ENCODE measurements at regions not wholly inside any gene's neighbourhood (a gene's known extent, or its start where the extent isn't known, plus 50 kb on each side); places are given as distances from the start of the nearest gene placed in this dataset.
"Not testable (repeated sequence)": the region's sequence is repeated elsewhere in the genome, so short reads cannot be mapped to it uniquely, and the experiment has no call there.

DNA sequence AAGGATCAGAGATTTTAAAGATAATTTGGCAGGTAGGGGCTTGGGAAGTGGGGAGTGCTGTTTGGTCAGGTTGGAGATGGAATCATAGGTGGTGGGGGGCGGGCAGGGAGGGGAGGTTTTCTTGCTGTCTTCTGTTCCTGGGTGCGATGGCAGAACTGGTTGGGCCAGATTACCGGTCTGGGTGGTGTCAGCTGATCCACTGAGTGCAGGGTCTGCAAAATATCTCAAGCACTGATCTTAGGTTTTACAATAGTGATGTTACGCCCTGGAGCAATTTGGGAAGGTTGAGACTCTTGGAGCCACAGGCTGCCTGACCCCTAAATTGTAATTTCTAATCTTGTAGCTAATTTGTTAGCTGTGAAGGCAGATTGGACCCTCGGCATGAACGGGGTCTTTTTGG lies 78.0 kb upstream of the PARP8 start:
- DNase-seq (ENCODE audit: low read depth in 1 of 2, low spot score in 1 of 2): not testable (repeated sequence)

DNA sequence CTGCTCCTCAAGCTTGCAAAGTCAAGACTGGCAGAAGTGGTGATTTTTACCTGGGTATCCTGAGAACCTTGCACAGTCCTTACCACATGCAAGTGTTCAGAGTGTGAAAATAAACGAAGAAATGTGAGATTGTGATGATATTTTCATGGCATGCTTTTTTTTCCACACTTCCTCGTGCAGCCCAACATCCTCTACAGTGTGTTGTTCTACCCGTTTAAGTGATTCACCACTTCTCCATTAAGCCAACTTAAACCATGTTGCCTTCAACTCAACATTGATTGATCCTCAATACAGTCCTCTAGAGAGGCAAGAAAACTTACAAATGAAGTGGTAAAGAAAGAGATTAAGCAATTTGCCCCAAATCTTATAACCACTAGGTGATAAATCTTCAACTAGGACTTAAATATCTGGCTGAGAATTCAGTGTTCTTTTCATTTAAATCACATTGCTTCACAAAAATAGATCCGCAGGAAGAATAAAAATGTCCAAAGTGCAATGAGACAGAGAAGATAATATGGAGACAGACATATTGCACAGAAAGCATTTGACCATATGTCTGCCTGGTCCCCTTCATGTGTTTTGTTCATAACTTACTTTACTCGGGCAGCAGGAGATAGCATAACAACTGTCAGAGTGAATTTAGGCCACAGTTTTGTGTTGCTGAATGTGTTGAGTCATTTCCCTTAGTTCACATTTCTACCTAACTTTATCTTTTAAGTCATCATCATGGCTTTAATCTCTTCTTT lies 75.8 kb upstream of the PARP8 start:
- not testable (repeated sequence) for DNase-seq (ENCODE audit: low read depth in 1 of 2, low spot score in 1 of 2)

DNA sequence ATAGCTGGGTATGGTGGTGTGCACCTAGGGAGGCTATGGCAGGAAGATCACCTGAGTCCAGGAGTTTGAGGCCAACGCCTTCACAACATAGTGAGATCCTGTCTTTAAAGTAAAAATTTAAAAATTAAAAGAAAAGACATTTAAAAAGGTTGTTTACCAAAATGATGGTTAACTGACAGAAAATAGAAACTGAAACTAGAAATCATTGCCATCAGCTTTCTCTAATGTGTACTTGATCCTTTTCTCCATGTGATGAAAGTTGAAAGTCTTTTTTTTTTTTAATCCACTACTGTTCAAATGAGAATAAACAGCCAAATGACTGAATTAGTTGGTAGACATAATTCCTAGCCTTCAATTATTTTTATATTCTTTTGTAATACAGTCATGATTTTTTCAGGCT lies 75.1 kb upstream of the PARP8 start:
- not testable (repeated sequence) for DNase-seq (ENCODE audit: low read depth in 1 of 2, low spot score in 1 of 2)

DNA sequence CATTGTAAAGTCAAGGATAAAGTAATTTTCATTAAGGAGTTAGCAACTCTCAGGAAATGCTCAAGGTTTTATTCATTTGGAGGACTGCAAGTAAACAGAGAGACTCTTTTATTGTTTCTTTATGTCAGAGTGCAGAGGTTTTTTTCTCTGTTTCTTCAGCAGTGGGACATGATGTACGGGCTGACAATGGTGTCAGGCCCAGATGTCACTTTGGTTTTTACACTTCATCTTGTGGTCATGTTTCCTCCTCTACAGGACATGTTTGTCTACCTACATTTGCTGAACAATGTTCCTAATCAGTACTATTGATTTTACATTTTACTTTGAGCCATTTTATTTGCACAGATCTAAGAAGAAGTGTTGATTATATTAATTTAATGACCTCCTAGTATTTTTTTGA lies 72.8 kb upstream of the PARP8 start:
- no peak for DNase-seq (ENCODE audit: low read depth in 1 of 2, low spot score in 1 of 2)

DNA sequence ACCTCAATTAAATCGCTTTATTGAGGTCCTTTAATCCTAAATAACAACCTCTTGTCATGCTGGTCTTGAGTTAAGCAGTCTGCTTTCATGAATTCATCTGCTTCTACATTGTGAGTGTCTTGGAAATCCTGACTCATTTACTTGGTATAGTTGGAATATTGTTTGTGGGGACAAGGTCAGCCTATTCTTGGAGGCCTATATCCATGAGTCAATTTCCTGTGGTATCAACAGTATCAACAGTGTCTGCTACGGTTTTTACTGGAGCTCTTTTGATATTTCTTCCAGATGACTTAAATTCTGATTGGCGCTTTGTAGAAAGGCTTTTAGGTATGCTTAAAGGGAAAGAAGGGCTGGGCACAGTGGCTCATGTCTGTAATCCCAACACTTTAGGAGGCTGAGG lies 71.2 kb upstream of the PARP8 start:
- no peak for DNase-seq (ENCODE audit: low read depth in 1 of 2, low spot score in 1 of 2)

DNA sequence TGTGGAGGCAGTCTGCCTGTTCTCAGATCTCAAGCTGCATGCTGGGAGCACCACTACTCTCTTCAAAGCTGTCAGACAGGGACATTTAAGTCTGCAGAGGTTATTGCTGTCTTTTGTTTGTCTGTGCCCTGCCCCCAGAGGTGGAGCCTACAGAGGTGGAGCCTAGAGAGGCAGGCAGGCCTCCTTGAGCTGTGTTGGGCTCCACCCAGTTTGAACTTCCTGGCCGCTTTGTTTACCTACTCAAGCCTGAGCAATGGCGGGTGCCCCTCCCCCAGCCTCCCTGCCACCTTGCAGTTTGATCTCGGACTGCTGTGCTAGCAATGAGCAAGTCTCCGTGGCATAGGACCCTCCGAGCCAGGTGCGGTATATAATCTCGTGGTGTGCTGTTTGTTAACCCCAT lies 64.9 kb upstream of the PARP8 start:
- not testable (repeated sequence) for DNase-seq (ENCODE audit: low read depth in 1 of 2, low spot score in 1 of 2)

DNA sequence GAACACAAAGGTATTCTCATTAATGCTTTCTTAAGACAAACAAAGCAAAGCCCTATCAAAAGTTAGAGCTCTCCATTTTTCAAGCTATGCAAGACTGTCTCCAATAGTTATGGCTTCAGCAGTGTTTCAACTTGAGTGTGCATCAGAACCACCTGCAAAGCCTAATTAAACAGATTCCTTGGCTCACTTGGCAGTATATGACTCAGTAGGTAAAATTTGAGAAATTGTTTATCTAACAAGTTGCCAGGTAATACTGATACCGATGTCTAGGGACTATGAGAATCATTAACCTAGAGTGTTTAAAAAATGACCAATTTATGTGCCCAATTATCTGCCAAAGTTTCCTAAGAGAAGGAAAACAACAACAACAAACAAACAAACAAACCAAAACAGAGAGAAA lies 60.3 kb upstream of the PARP8 start:
- DNase-seq (ENCODE audit: low read depth in 1 of 2, low spot score in 1 of 2): no peak

DNA sequence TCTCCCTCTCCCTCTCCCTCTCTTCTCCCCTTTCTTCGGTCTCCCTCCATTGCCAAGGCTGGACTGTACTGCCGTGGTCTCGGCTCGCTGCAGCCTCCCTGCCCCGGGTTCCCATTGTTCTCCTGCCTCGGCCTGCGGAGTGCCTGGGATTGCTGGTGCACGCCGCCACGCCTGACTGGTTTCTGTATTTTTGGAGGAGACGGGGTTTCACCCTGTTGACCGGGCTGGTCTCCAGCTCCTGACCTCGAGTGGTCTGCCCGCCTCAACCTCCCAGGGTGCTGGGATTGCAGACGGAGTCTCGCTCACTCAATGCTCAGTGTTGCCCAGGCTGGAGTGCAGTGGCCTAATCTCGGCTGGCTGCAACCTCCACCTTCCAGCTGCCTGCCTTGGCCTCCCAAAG lies 59.0 kb upstream of the PARP8 start:
- not testable (repeated sequence) for DNase-seq (ENCODE audit: low read depth in 1 of 2, low spot score in 1 of 2)

DNA sequence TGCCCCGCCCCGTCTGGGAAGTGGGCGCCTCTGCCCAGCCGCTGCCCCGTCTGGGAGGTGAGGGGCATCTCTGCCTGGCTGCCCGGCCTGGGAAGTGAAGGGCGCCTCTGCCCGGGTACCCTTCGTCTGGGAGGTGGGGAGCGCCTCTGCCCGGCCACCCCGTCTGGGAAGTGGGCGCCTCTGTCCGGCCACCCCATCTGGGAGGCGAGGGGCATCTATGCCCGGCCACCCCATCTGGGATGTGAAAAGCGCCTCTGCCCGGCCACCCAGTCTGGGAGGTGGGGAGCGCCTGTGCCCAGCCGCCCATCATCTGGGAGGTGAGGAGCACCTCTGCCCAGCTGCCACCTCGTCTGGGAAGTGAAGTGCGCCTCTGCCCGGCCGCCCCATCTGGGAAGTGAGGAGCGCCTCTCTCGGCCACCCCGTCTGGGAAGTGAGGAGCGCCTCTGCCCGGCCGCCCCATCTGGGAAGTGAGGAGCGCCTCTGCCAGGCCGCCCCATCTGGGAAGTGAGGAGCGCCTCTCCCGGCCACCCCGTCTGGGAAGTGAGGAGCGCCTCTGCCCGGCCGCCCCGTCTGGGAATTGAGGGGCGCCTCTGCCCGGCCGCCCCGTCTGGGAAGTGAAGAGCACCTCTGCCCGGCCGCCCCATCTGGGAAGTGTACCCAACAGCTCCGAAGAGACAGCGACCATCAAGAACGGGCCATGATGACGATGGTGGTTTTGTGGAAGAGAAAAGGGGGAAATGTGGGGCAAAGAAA lies 58.3 kb upstream of the PARP8 start:
- not testable (repeated sequence) for DNase-seq (ENCODE audit: low read depth in 1 of 2, low spot score in 1 of 2)

DNA sequence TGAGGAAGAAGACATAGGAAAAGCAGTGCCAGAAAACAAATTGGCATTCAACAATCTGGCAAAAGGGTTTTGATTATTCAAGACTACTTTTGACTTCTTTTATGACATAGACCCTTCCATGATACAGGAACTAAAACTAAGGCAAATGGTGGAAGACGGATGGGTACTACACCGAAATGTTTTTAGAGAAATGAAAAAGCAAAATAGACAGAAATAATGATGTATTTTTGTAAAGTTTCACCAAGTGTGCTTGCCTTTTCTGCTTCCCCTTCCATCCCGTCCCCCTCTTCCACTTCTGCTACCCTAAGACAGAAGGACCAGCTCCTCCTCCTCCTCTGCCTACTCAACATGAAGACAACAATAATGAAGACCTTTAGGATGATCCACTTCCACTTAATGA lies 53.4 kb upstream of the PARP8 start:
- not testable (repeated sequence) for DNase-seq (ENCODE audit: low read depth in 1 of 2, low spot score in 1 of 2)
